Activated T-helper 2 cell treated with anti-CD3 and anti-CD28 coated beads, Interferon-gamma antibody, Interleukin-2, Interleukin-4, amounts not matched to agents 10 μg/mL and 5 μg/mL and 100 μg/mL, durations not matched to agents 14 hours and 24 hours and 36 hours (primary cell): ENCODE measurements at regions not wholly inside any gene's neighbourhood (a gene's known extent, or its start where the extent isn't known, plus 50 kb on each side); places are given as distances from the start of the nearest gene placed in this dataset.

ENCODE experiments used
- DNase-seq: peaks from one replicate; pipeline ENCODE4 v3.0.0; 2021; ENCODE audit warnings: low spot score
- H3K27ac Mint-ChIP-seq: one replicate; pipeline ENCODE4 v1.8.0; 2021; ENCODE audit warnings: mixed read lengths
- H3K27me3 Mint-ChIP-seq: one replicate; pipeline ENCODE4 v1.8.0; 2021; ENCODE audit warnings: low read depth, mixed read lengths
- H3K36me3 Mint-ChIP-seq: one replicate; pipeline ENCODE4 v1.8.0; 2021; ENCODE audit warnings: low read depth, mixed read lengths
- H3K4me1 Mint-ChIP-seq: one replicate; pipeline ENCODE4 v1.8.0; 2021; ENCODE audit warnings: low read depth, mixed read lengths
- H3K4me3 Mint-ChIP-seq: one replicate; pipeline ENCODE4 v1.8.0; 2021; ENCODE audit warnings: low read depth, mild to moderate bottlenecking, moderate library complexity, mixed read lengths
- H3K9me3 Mint-ChIP-seq: one replicate; pipeline ENCODE4 v1.8.0; 2021; ENCODE audit warnings: mixed read lengths
- intact Hi-C: fragments of 100-400 bp; cut with micrococcal nuclease; formaldehyde crosslinking; loops from one replicate; pipeline ENCODE4 v1.15.1; 2023

GRCh38 chr6:85026021-85026420 lies 261.6 kb upstream of the TBX18 start:
- Mint-ChIP-seq H3K4me3 (no peak overlapping the region), H3K27ac (no peak overlapping the region), H3K4me1 (no peaks in the 10 kb centered on the region), H3K9me3 (no peaks in the 10 kb centered on the region), H3K27me3 (no peaks in the 10 kb centered on the region), H3K36me3 (no peaks in the 10 kb centered on the region)
- intact Hi-C loops = no loop called here
- no peak for DNase-seq

GRCh38 chr6:85023721-85024120 lies 259.3 kb upstream of the TBX18 start:
- Mint-ChIP-seq H3K4me1 (no peaks in the 10 kb centered on the region), H3K27me3 (no peaks in the 10 kb centered on the region), H3K4me3 (no peak overlapping the region), H3K36me3 (no peaks in the 10 kb centered on the region), H3K27ac (no peak overlapping the region), H3K9me3 (no peaks in the 10 kb centered on the region)
- intact Hi-C loops = no loop called here
- no peak for DNase-seq

- no peak overlapping the region for H3K27ac Mint-ChIP-seq
- H3K27me3 Mint-ChIP-seq = no peaks in the 10 kb centered on the region
- H3K4me3 Mint-ChIP-seq = no peak overlapping the region
- H3K4me1 Mint-ChIP-seq = no peaks in the 10 kb centered on the region
- intact Hi-C loops = no loop called here
- no peaks in the 10 kb centered on the region for H3K36me3 Mint-ChIP-seq
- no peak for DNase-seq
- H3K9me3 Mint-ChIP-seq = no peaks in the 10 kb centered on the region
Observed at GRCh38 chr6:85017352-85017751, 253.0 kb upstream of the TBX18 start.

GRCh38 chr6:85016726-85017125 lies 252.3 kb upstream of the TBX18 start:
- intact Hi-C loops = no loop called here
- H3K27me3 Mint-ChIP-seq = no peaks in the 10 kb centered on the region
- no peak for DNase-seq

GRCh38 chr6:85015396-85015990 lies 251.1 kb upstream of the TBX18 start:
- H3K4me1 Mint-ChIP-seq = no peaks in the 10 kb centered on the region
- DNase-seq = no peak
- no peaks in the 10 kb centered on the region for H3K9me3 Mint-ChIP-seq
- H3K4me3 Mint-ChIP-seq = no peak overlapping the region
- H3K27me3 Mint-ChIP-seq = no peaks in the 10 kb centered on the region
- intact Hi-C loops = no loop called here
- H3K36me3 Mint-ChIP-seq = no peaks in the 10 kb centered on the region
- H3K27ac Mint-ChIP-seq = no peak overlapping the region

More at GRCh38 chr6:85016726-85017125, 252.3 kb upstream of the TBX18 start:
- Mint-ChIP-seq H3K4me1 (no peaks in the 10 kb centered on the region), H3K36me3 (no peaks in the 10 kb centered on the region), H3K9me3 (no peaks in the 10 kb centered on the region), H3K27ac (no peak overlapping the region), H3K4me3 (no peak overlapping the region)

- DNase-seq = no peak
- Mint-ChIP-seq H3K4me3 (no peak overlapping the region), H3K36me3 (no peaks in the 10 kb centered on the region), H3K9me3 (no peaks in the 10 kb centered on the region), H3K4me1 (no peaks in the 10 kb centered on the region), H3K27ac (no peak overlapping the region), H3K27me3 (no peaks in the 10 kb centered on the region)
- intact Hi-C loops = no loop called here
Observed at GRCh38 chr6:85010865-85011264, 246.5 kb upstream of the TBX18 start.

- Mint-ChIP-seq H3K4me1 (no peaks in the 10 kb centered on the region), H3K27me3 (no peaks in the 10 kb centered on the region), H3K27ac (no peak overlapping the region), H3K4me3 (no peak overlapping the region), H3K36me3 (no peaks in the 10 kb centered on the region), H3K9me3 (no peaks in the 10 kb centered on the region)
- no peak for DNase-seq
- intact Hi-C loops = no loop called here
Observed at GRCh38 chr6:85008296-85009009, 244.1 kb upstream of the TBX18 start.

- H3K4me1 Mint-ChIP-seq = no peaks in the 10 kb centered on the region
- DNase-seq = no peak
- H3K27ac Mint-ChIP-seq = no peak overlapping the region
- intact Hi-C loops = no loop called here
- H3K36me3 Mint-ChIP-seq = no peaks in the 10 kb centered on the region
- no peaks in the 10 kb centered on the region for H3K9me3 Mint-ChIP-seq
- H3K27me3 Mint-ChIP-seq = no peaks in the 10 kb centered on the region
- no peak overlapping the region for H3K4me3 Mint-ChIP-seq
Observed at GRCh38 chr6:85006362-85006761, 242.0 kb upstream of the TBX18 start.

- H3K36me3 Mint-ChIP-seq = no peaks in the 10 kb centered on the region
- no peak overlapping the region for H3K4me3 Mint-ChIP-seq
- no peak for DNase-seq
- intact Hi-C loops = no loop called here
- no peaks in the 10 kb centered on the region for H3K4me1 Mint-ChIP-seq
- H3K9me3 Mint-ChIP-seq = no peaks in the 10 kb centered on the region
- H3K27me3 Mint-ChIP-seq = no peaks in the 10 kb centered on the region
- H3K27ac Mint-ChIP-seq = no peak overlapping the region
Observed at GRCh38 chr6:85005494-85005893, 241.1 kb upstream of the TBX18 start.

- H3K4me3 Mint-ChIP-seq = no peak overlapping the region
- no peaks in the 10 kb centered on the region for H3K4me1 Mint-ChIP-seq
- intact Hi-C loops = no loop called here
- no peaks in the 10 kb centered on the region for H3K36me3 Mint-ChIP-seq
- H3K27me3 Mint-ChIP-seq = no peaks in the 10 kb centered on the region
- no peak overlapping the region for H3K27ac Mint-ChIP-seq
- no peak for DNase-seq
- no peaks in the 10 kb centered on the region for H3K9me3 Mint-ChIP-seq
Observed at GRCh38 chr6:85004361-85004995, 240.1 kb upstream of the TBX18 start.

GRCh38 chr6:85002847-85003246 lies 238.4 kb upstream of the TBX18 start:
- H3K4me1 Mint-ChIP-seq = no peaks in the 10 kb centered on the region
- no peak for DNase-seq
- intact Hi-C loops = no loop called here
- no peaks in the 10 kb centered on the region for H3K9me3 Mint-ChIP-seq
- no peaks in the 10 kb centered on the region for H3K27me3 Mint-ChIP-seq
- no peak overlapping the region for H3K4me3 Mint-ChIP-seq
- no peak overlapping the region for H3K27ac Mint-ChIP-seq
- H3K36me3 Mint-ChIP-seq = no peaks in the 10 kb centered on the region

- Mint-ChIP-seq H3K27me3 (no peaks in the 10 kb centered on the region), H3K4me3 (no peak overlapping the region), H3K4me1 (no peaks in the 10 kb centered on the region), H3K9me3 (no peaks in the 10 kb centered on the region), H3K36me3 (no peaks in the 10 kb centered on the region), H3K27ac (no peak overlapping the region)
- DNase-seq = no peak
- intact Hi-C loops = no loop called here
Observed at GRCh38 chr6:85000001-85000400, 235.6 kb upstream of the TBX18 start.

- DNase-seq = no peak
- no peaks in the 10 kb centered on the region for H3K4me1 Mint-ChIP-seq
- no peak overlapping the region for H3K27ac Mint-ChIP-seq
- intact Hi-C loops = no loop called here
- H3K4me3 Mint-ChIP-seq = no peak overlapping the region
- H3K36me3 Mint-ChIP-seq = no peaks in the 10 kb centered on the region
- no peaks in the 10 kb centered on the region for H3K9me3 Mint-ChIP-seq
- H3K27me3 Mint-ChIP-seq = no peaks in the 10 kb centered on the region
Observed at GRCh38 chr6:84998223-84998622, 233.8 kb upstream of the TBX18 start.
